Adrenal gland (tissue), 5 donors: ENCODE measurements at regions not wholly inside any gene's neighbourhood (a gene's known extent, or its start where the extent isn't known, plus 50 kb on each side); places are given as distances from the start of the nearest gene placed in this dataset.

ENCODE experiments used
- CTCF ChIP-seq, 6 experiments: fragments of 450-650 bp in 4 of 6; fragments of 200-600 bp in 2 of 6; sonication (generic) in 1 of 6; IDR thresholded peaks; 1 replicate in 5 of 6; 2 replicates in 1 of 6; pipeline versions ENCODE4 v1.5.1 to v1.8.0; 2016 to 2021; ENCODE audit warnings: antibody characterized with exemption in 6 of 6, mild to moderate bottlenecking in 2 of 6, moderate library complexity in 1 of 6
- POLR2A ChIP-seq, 2 donors: fragments of 450-650 bp; IDR thresholded peaks; one replicate each; pipeline ENCODE4 v1.6.1; 2017; ENCODE audit warnings: antibody characterized with exemption in 2 of 2, mild to moderate bottlenecking in 2 of 2, moderate library complexity in 1 of 2
- donor health status: DM: no; HTN: no; CAD: no.

GRCh38 chr6:169895926-169896761 lies 144.7 kb downstream of the ERMARD start:
- TF ChIP-seq CTCF (IDR thresholded peaks at IDR 0.05) (no peak), POLR2A (IDR thresholded peaks at IDR 0.05) (no peak)
